Activated naive CD4-positive, alpha-beta T cell treated with anti-CD3 and anti-CD28 coated beads, Interleukin-2, amount 50 U/mL, for 72 hours (primary cell): ENCODE measurements at regions not wholly inside any gene's neighbourhood (a gene's known extent, or its start where the extent isn't known, plus 50 kb on each side); places are given as distances from the start of the nearest gene placed in this dataset.
"Not testable (repeated sequence)": the region's sequence is repeated elsewhere in the genome, so short reads cannot be mapped to it uniquely, and the experiment has no call there.

Source experiments
- ATAC-seq, 2 donors: fragments of 150-1000 bp; cut with Tn5 transposase; 2 replicates each; pipeline ENCODE4 v1.10.0; 2021; ENCODE audit warnings: mild to moderate bottlenecking in 2 of 2, moderate library complexity in 2 of 2
- DNase-seq, 2 donors: peaks; one replicate each; pipeline ENCODE4 v3.0.0; 2021 to 2022; ENCODE audit warnings: low spot score in 2 of 2
- H3K27ac Mint-ChIP-seq, 2 donors: one replicate each; pipeline ENCODE4 v1.8.0; 2022; ENCODE audit warnings: mild to moderate bottlenecking in 2 of 2, mixed read lengths in 2 of 2
- H3K36me3 Mint-ChIP-seq, 2 donors: one replicate each; pipeline ENCODE4 v1.8.0; 2022; ENCODE audit warnings: mixed read lengths in 2 of 2
- H3K9me3 Mint-ChIP-seq, 2 donors: one replicate each; pipeline ENCODE4 v1.8.0; 2022; ENCODE audit warnings: mixed read lengths in 2 of 2

- DNase-seq (no peak), ATAC-seq (no peak)
- H3K27ac Mint-ChIP-seq: no peak overlapping the region
- peaks cover 12 to 16% of the 10 kb centered on the region in 2 donors for H3K9me3 Mint-ChIP-seq
- no peaks in the 10 kb centered on the region for H3K36me3 Mint-ChIP-seq
Observed at GRCh38 chr3:106836906-106837305, 540.3 kb upstream of the CCDC54 start.

- ATAC-seq: no peak
Observed at GRCh38 chr3:106837616-106838015, 539.6 kb upstream of the CCDC54 start.

GRCh38 chr3:106839576-106840280, 537.5 kb upstream of the CCDC54 start:
- no peak for ATAC-seq
- peaks cover 4 to 5% of the 10 kb centered on the region in 2 donors for H3K9me3 Mint-ChIP-seq
- no peaks in the 10 kb centered on the region for H3K36me3 Mint-ChIP-seq

More at GRCh38 chr3:106837616-106838015, 539.6 kb upstream of the CCDC54 start:
- H3K27ac Mint-ChIP-seq: no peak overlapping the region
- no peaks in the 10 kb centered on the region for H3K36me3 Mint-ChIP-seq
- DNase-seq: no peak
- peaks cover 5 to 9% of the 10 kb centered on the region in 2 donors for H3K9me3 Mint-ChIP-seq

GRCh38 chr3:106840319-106840718, 536.9 kb upstream of the CCDC54 start:
- peaks cover 4 to 5% of the 10 kb centered on the region in 2 donors for H3K9me3 Mint-ChIP-seq
- H3K27ac Mint-ChIP-seq: no peak overlapping the region
- DNase-seq: no peak
- no peaks in the 10 kb centered on the region for H3K36me3 Mint-ChIP-seq
- no peak for ATAC-seq

More at GRCh38 chr3:106839576-106840280, 537.5 kb upstream of the CCDC54 start:
- no peak for DNase-seq
- no peak overlapping the region for H3K27ac Mint-ChIP-seq

GRCh38 chr3:106842151-106842550, 535.1 kb upstream of the CCDC54 start:
- peaks cover 2 to 5% of the 10 kb centered on the region in 2 donors for H3K9me3 Mint-ChIP-seq
- DNase-seq (no peak), ATAC-seq (no peak)
- no peak overlapping the region for H3K27ac Mint-ChIP-seq
- H3K36me3 Mint-ChIP-seq: no peaks in the 10 kb centered on the region

GRCh38 chr3:106844638-106845037, 532.6 kb upstream of the CCDC54 start:
- no peak for ATAC-seq
- Mint-ChIP-seq H3K9me3 (no peaks in the 10 kb centered on the region), H3K36me3 (no peaks in the 10 kb centered on the region), H3K27ac (no peak overlapping the region)
- DNase-seq: no peak

GRCh38 chr3:106848099-106848498, 529.1 kb upstream of the CCDC54 start:
- no peaks in the 10 kb centered on the region for H3K36me3 Mint-ChIP-seq
- no peaks in the 10 kb centered on the region for H3K9me3 Mint-ChIP-seq
- no peak overlapping the region for H3K27ac Mint-ChIP-seq
- no peak for DNase-seq
- ATAC-seq: no peak

- Mint-ChIP-seq H3K27ac (no peak overlapping the region), H3K36me3 (no peaks in the 10 kb centered on the region), H3K9me3 (peaks cover 5 to 7% of the 10 kb centered on the region in 2 donors)
- DNase-seq (no peak), ATAC-seq (no peak)
Observed at GRCh38 chr3:106850437-106850836, 526.8 kb upstream of the CCDC54 start.

- not testable (repeated sequence) for H3K36me3 Mint-ChIP-seq, DNase-seq, ATAC-seq, H3K27ac Mint-ChIP-seq
- peaks cover 9 to 14% of the 10 kb centered on the region in 2 donors for H3K9me3 Mint-ChIP-seq
Observed at GRCh38 chr3:106858321-106858720, 518.9 kb upstream of the CCDC54 start.

GRCh38 chr3:106860182-106860581, 517.1 kb upstream of the CCDC54 start:
- no peak overlapping the region for H3K27ac Mint-ChIP-seq
- DNase-seq (no peak), ATAC-seq (no peak)
- H3K9me3 Mint-ChIP-seq: peaks cover 8 to 21% of the 10 kb centered on the region in 2 donors
- no peaks in the 10 kb centered on the region for H3K36me3 Mint-ChIP-seq

- peaks cover 10 to 13% of the 10 kb centered on the region in 2 donors for H3K9me3 Mint-ChIP-seq
- DNase-seq (no peak), ATAC-seq (no peak)
- H3K27ac Mint-ChIP-seq: no peak overlapping the region
- no peaks in the 10 kb centered on the region for H3K36me3 Mint-ChIP-seq
Observed at GRCh38 chr3:106862067-106862466, 515.2 kb upstream of the CCDC54 start.

GRCh38 chr3:106877627-106878026, 499.6 kb upstream of the CCDC54 start:
- DNase-seq: no peak
- Mint-ChIP-seq H3K36me3 (no peaks in the 10 kb centered on the region), H3K9me3 (peaks cover 3 to 4% of the 10 kb centered on the region in 2 donors)

GRCh38 chr3:106880206-106880605, 497.0 kb upstream of the CCDC54 start:
- DNase-seq: no peak
- no peak for ATAC-seq
- H3K27ac Mint-ChIP-seq: no peak overlapping the region
- peaks cover 3 to 5% of the 10 kb centered on the region in 2 donors for H3K9me3 Mint-ChIP-seq
- H3K36me3 Mint-ChIP-seq: no peaks in the 10 kb centered on the region

More at GRCh38 chr3:106877627-106878026, 499.6 kb upstream of the CCDC54 start:
- H3K27ac Mint-ChIP-seq: no peak overlapping the region
- ATAC-seq: no peak

GRCh38 chr3:106881186-106881585, 496.1 kb upstream of the CCDC54 start:
- H3K27ac Mint-ChIP-seq: no peak overlapping the region
- no peak for DNase-seq
- peaks cover 3 to 8% of the 10 kb centered on the region in 2 donors for H3K9me3 Mint-ChIP-seq
- H3K36me3 Mint-ChIP-seq: no peaks in the 10 kb centered on the region
- no peak for ATAC-seq

- DNase-seq: no peak
- Mint-ChIP-seq H3K27ac (no peak overlapping the region), H3K9me3 (peaks cover 3 to 8% of the 10 kb centered on the region in 2 donors), H3K36me3 (no peaks in the 10 kb centered on the region)
- ATAC-seq: no peak
Observed at GRCh38 chr3:106882297-106882696, 494.9 kb upstream of the CCDC54 start.

GRCh38 chr3:106906074-106906473, 471.2 kb upstream of the CCDC54 start:
- Mint-ChIP-seq H3K9me3 (peaks cover 0 to 3% of the 10 kb centered on the region in 2 donors), H3K36me3 (no peaks in the 10 kb centered on the region), H3K27ac (no peak overlapping the region)
- DNase-seq: no peak
- ATAC-seq: no peak

- H3K36me3 Mint-ChIP-seq: no peaks in the 10 kb centered on the region
- H3K27ac Mint-ChIP-seq: no peak overlapping the region
- peaks cover 0 to 3% of the 10 kb centered on the region in 2 donors for H3K9me3 Mint-ChIP-seq
- ATAC-seq (no peak), DNase-seq (no peak)
Observed at GRCh38 chr3:106908181-106908938, 468.9 kb upstream of the CCDC54 start.
